HEK293 (cell line): ENCODE measurements at regions not wholly inside any gene's neighbourhood (a gene's known extent, or its start where the extent isn't known, plus 50 kb on each side); places are given as distances from the start of the nearest gene placed in this dataset.

Experiments
- CTCF ChIA-PET: fragments of 350-600 bp; formaldehyde crosslinking; extraction: SDS; loops from one replicate; lab custom pipeline; 2021; ENCODE audit warnings: antibody characterized with exemption; lab: Yijun Ruan, JAX
- POLR2A ChIA-PET: fragments of 300-600 bp; formaldehyde crosslinking; extraction: SDS; loops from one replicate; lab custom pipeline; 2020; ENCODE audit warnings: antibody characterized with exemption, inconsistent platforms; lab: Yijun Ruan, JAX
- H3K27ac ChIP-seq: fragments of 200-500 bp; sonication (Bioruptor generic); 2 replicates; pipeline ENCODE4 v1.5.1; 2014; ENCODE audit warnings: low read depth, low read length, control low read depth, inconsistent platforms; ENCODE audit errors: extremely low read depth
- H3K36me3 ChIP-seq, 2 experiments: fragments of 200-500 bp in 1 of 2; sonication (Bioruptor generic) in 1 of 2; 1 replicate in 1 of 2; 2 replicates in 1 of 2; pipeline ENCODE4 v1.5.1; 2014 to 2017; ENCODE audit warnings: inconsistent platforms in 2 of 2, low read length in 2 of 2; ENCODE audit not compliant: control insufficient read depth in 2 of 2, insufficient read depth in 1 of 2
- H3K4me1 ChIP-seq: fragments of 200-500 bp; sonication (Bioruptor generic); 2 replicates; pipeline ENCODE4 v1.5.1; 2014; ENCODE audit warnings: mild to moderate bottlenecking, low read length, inconsistent platforms; ENCODE audit not compliant: control insufficient read depth, insufficient read depth
- H3K4me3 ChIP-seq: 2 replicates; pipeline ENCODE4 v1.5.1; 2011; ENCODE audit warnings: low read depth, mild to moderate bottlenecking, control low read depth, low read length, moderate library complexity
- H3K9me3 ChIP-seq: fragments of 200-500 bp; sonication (Bioruptor generic); 2 replicates; pipeline ENCODE4 v1.5.1; 2014; ENCODE audit warnings: low read depth, low read length, inconsistent platforms; ENCODE audit not compliant: control insufficient read depth, insufficient read depth
- HIC1 ChIP-seq: fragments of 450-650 bp; formaldehyde crosslinking; IDR thresholded peaks from 2 replicates; pipeline ENCODE4 v1.5.1; 2016; ENCODE audit warnings: missing biosample characterization, missing genetic modification characterization
- OSR2 ChIP-seq: fragments of 450-650 bp; formaldehyde crosslinking; IDR thresholded peaks from 2 replicates; pipeline ENCODE4 v1.5.1; 2016; ENCODE audit warnings: missing biosample characterization, missing genetic modification characterization
- TRIM28 ChIP-seq: IDR thresholded peaks from 2 replicates; pipeline ENCODE4 v1.6.1; 2011; ENCODE audit warnings: low read length, control low read depth, borderline replicate concordance
- ZFHX2 ChIP-seq: fragments of 450-650 bp; formaldehyde crosslinking; conservative IDR thresholded peaks from 2 replicates; pipeline ENCODE4 v1.5.1; 2016; ENCODE audit warnings: missing biosample characterization, missing genetic modification characterization
- ZNF133 ChIP-seq: fragments of 450-650 bp; formaldehyde crosslinking; IDR thresholded peaks from 2 replicates; pipeline ENCODE4 v1.5.1; 2016; ENCODE audit warnings: missing biosample characterization, missing genetic modification characterization
- ZNF24 ChIP-seq: fragments of 450-650 bp; formaldehyde crosslinking; IDR thresholded peaks from 2 replicates; pipeline ENCODE4 v1.5.1; 2016; ENCODE audit warnings: missing biosample characterization, missing genetic modification characterization
- ZNF26 ChIP-seq: fragments of 450-650 bp; formaldehyde crosslinking; IDR thresholded peaks from 2 replicates; pipeline ENCODE4 v1.5.1; 2016; ENCODE audit warnings: missing biosample characterization, missing genetic modification characterization
- ZNF449 ChIP-seq: fragments of 450-650 bp; formaldehyde crosslinking; IDR thresholded peaks from 2 replicates; pipeline ENCODE4 v1.5.1; 2017; ENCODE audit warnings: missing biosample characterization, mild to moderate bottlenecking, missing genetic modification characterization, moderate library complexity
- ZNF488 ChIP-seq: fragments of 450-650 bp; formaldehyde crosslinking; IDR thresholded peaks from 2 replicates; pipeline ENCODE4 v1.5.1; 2016; ENCODE audit warnings: missing biosample characterization, missing genetic modification characterization
- ZNF701 ChIP-seq: fragments of 450-650 bp; formaldehyde crosslinking; IDR thresholded peaks from 2 replicates; pipeline ENCODE4 v1.5.1; 2016; ENCODE audit warnings: missing biosample characterization, missing genetic modification characterization
- TF ChIP-seq, protein P1 (sequence below): fragments of 450-650 bp; formaldehyde crosslinking; IDR thresholded peaks from 2 replicates; pipeline ENCODE4 v1.5.1; 2016; ENCODE audit warnings: missing biosample characterization, missing genetic modification characterization, borderline replicate concordance
- TF ChIP-seq, protein P2 (sequence below): fragments of 450-650 bp; formaldehyde crosslinking; IDR thresholded peaks from 2 replicates; pipeline ENCODE4 v1.5.1; 2016; ENCODE audit warnings: missing biosample characterization, missing genetic modification characterization, low read depth
- TF ChIP-seq, protein P3 (sequence below): fragments of 450-650 bp; IDR thresholded peaks from 2 replicates; pipeline ENCODE4 v1.5.1; 2018; ENCODE audit warnings: missing biosample characterization, mild to moderate bottlenecking, missing genetic modification characterization
- TF ChIP-seq, protein P4 (sequence below): fragments of 450-650 bp; formaldehyde crosslinking; IDR thresholded peaks from 2 replicates; pipeline ENCODE4 v1.5.1; 2016; ENCODE audit warnings: missing biosample characterization, missing genetic modification characterization

DNA sequence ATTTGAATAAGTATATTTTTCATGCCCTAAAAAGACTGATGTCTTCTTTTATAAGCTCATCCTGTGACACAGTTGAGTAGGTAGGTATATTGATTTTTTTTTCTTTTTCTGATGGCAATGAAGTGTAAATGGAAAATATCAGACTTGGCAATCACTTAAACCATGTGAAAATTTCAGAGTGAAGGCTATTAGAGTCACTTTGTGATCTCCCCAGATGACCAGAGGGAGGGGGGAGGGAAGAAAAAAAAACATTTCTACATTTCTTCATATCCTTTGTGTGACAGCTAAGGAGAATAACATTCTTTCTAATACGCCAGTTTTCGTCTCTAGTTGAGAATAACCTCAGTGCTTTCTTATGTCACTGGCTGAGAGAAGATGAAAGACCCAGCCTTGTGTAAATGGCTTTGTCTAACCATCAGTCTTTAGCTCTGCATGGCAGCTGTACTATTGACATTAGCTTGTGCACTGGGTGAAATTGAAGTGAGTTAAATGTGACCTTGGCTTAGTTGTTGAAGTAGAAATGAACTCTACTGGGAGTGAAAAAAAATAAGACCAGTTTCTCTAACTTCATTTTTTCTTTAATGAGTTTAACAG is 332.1 kb upstream of the DACH1 start:
- ChIA-PET CTCF (interaction anchor here (1.6 kb wide), 1 partner anchor 23 kb away, joined by 4 read pairs; no protein-coding TSS in a partner anchor), POLR2A (no interaction called here)
- TF ChIP-seq ZNF26 (tag by site-specific recombination) (no peak), ZNF488 (tag by site-specific recombination) (no peak), ZNF449 (no peak), ZFHX2 (tag by site-specific recombination) (no peak), ZNF701 (tag by site-specific recombination) (no peak), OSR2 (tag by site-specific recombination) (no peak), ZNF133 (tag by site-specific recombination) (no peak), TRIM28 (no peak), ZNF24 (tag by site-specific recombination) (no peak), HIC1 (no peak)
- TF ChIP-seq, protein P1, sequence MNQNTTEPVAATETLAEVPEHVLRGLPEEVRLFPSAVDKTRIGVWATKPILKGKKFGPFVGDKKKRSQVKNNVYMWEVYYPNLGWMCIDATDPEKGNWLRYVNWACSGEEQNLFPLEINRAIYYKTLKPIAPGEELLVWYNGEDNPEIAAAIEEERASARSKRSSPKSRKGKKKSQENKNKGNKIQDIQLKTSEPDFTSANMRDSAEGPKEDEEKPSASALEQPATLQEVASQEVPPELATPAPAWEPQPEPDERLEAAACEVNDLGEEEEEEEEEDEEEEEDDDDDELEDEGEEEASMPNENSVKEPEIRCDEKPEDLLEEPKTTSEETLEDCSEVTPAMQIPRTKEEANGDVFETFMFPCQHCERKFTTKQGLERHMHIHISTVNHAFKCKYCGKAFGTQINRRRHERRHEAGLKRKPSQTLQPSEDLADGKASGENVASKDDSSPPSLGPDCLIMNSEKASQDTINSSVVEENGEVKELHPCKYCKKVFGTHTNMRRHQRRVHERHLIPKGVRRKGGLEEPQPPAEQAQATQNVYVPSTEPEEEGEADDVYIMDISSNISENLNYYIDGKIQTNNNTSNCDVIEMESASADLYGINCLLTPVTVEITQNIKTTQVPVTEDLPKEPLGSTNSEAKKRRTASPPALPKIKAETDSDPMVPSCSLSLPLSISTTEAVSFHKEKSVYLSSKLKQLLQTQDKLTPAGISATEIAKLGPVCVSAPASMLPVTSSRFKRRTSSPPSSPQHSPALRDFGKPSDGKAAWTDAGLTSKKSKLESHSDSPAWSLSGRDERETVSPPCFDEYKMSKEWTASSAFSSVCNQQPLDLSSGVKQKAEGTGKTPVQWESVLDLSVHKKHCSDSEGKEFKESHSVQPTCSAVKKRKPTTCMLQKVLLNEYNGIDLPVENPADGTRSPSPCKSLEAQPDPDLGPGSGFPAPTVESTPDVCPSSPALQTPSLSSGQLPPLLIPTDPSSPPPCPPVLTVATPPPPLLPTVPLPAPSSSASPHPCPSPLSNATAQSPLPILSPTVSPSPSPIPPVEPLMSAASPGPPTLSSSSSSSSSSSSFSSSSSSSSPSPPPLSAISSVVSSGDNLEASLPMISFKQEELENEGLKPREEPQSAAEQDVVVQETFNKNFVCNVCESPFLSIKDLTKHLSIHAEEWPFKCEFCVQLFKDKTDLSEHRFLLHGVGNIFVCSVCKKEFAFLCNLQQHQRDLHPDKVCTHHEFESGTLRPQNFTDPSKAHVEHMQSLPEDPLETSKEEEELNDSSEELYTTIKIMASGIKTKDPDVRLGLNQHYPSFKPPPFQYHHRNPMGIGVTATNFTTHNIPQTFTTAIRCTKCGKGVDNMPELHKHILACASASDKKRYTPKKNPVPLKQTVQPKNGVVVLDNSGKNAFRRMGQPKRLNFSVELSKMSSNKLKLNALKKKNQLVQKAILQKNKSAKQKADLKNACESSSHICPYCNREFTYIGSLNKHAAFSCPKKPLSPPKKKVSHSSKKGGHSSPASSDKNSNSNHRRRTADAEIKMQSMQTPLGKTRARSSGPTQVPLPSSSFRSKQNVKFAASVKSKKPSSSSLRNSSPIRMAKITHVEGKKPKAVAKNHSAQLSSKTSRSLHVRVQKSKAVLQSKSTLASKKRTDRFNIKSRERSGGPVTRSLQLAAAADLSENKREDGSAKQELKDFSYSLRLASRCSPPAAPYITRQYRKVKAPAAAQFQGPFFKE: no peak
- TF ChIP-seq, protein P2, sequence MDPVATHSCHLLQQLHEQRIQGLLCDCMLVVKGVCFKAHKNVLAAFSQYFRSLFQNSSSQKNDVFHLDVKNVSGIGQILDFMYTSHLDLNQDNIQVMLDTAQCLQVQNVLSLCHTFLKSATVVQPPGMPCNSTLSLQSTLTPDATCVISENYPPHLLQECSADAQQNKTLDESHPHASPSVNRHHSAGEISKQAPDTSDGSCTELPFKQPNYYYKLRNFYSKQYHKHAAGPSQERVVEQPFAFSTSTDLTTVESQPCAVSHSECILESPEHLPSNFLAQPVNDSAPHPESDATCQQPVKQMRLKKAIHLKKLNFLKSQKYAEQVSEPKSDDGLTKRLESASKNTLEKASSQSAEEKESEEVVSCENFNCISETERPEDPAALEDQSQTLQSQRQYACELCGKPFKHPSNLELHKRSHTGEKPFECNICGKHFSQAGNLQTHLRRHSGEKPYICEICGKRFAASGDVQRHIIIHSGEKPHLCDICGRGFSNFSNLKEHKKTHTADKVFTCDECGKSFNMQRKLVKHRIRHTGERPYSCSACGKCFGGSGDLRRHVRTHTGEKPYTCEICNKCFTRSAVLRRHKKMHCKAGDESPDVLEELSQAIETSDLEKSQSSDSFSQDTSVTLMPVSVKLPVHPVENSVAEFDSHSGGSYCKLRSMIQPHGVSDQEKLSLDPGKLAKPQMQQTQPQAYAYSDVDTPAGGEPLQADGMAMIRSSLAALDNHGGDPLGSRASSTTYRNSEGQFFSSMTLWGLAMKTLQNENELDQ (tag by site-specific recombination): no peak
- TF ChIP-seq, protein P3, sequence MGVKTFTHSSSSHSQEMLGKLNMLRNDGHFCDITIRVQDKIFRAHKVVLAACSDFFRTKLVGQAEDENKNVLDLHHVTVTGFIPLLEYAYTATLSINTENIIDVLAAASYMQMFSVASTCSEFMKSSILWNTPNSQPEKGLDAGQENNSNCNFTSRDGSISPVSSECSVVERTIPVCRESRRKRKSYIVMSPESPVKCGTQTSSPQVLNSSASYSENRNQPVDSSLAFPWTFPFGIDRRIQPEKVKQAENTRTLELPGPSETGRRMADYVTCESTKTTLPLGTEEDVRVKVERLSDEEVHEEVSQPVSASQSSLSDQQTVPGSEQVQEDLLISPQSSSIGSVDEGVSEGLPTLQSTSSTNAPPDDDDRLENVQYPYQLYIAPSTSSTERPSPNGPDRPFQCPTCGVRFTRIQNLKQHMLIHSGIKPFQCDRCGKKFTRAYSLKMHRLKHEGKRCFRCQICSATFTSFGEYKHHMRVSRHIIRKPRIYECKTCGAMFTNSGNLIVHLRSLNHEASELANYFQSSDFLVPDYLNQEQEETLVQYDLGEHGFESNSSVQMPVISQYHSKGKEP: no peak
- TF ChIP-seq, protein P4, sequence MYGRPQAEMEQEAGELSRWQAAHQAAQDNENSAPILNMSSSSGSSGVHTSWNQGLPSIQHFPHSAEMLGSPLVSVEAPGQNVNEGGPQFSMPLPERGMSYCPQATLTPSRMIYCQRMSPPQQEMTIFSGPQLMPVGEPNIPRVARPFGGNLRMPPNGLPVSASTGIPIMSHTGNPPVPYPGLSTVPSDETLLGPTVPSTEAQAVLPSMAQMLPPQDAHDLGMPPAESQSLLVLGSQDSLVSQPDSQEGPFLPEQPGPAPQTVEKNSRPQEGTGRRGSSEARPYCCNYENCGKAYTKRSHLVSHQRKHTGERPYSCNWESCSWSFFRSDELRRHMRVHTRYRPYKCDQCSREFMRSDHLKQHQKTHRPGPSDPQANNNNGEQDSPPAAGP (tag by site-specific recombination): no peak
- Histone ChIP-seq H3K4me1 (no peaks in the 10 kb centered on the region), H3K4me3 (no peak overlapping the region), H3K27ac (no peak overlapping the region), H3K9me3 (no peaks in the 10 kb centered on the region), H3K36me3 (no peaks in the 10 kb centered on the region)
